DND-41 (cell line): ENCODE measurements at regions not wholly inside any gene's neighbourhood (a gene's known extent, or its start where the extent isn't known, plus 50 kb on each side); places are given as distances from the start of the nearest gene placed in this dataset.

Experiments
- CTCF ChIP-seq: IDR thresholded peaks from 2 replicates; pipeline ENCODE4 v1.5.1; 2012; ENCODE audit warnings: borderline replicate concordance, low read length, moderate library complexity, mild to moderate bottlenecking; ENCODE audit not compliant: poor library complexity, severe bottlenecking; ENCODE audit errors: extremely low read depth
- EZH2 ChIP-seq: IDR thresholded peaks from 3 replicates; pipeline ENCODE4 v1.6.1; 2012; ENCODE audit warnings: borderline replicate concordance, low read depth, mild to moderate bottlenecking, moderate library complexity, low read length, inconsistent platforms; ENCODE audit not compliant: severe bottlenecking

GRCh38 chr2:790634-791245, 113.5 kb upstream of the TMEM18 start:
- TF ChIP-seq CTCF (no peak), EZH2 (no peak)
